HEK293T (cell line): ENCODE measurements at regions not wholly inside any gene's neighbourhood (a gene's known extent, or its start where the extent isn't known, plus 50 kb on each side); places are given as distances from the start of the nearest gene placed in this dataset.
A peak's percentile ranks its signal among the peaks of the same experiment; 100 is the strongest.
"Not testable (repeated sequence)": the region's sequence is repeated elsewhere in the genome, so short reads cannot be mapped to it uniquely, and the experiment has no call there.

ENCODE experiments used
- CTCF ChIA-PET: fragments of 350-600 bp; formaldehyde crosslinking; extraction: SDS; loops from one replicate; lab custom pipeline; 2021; ENCODE audit warnings: antibody characterized with exemption, inconsistent platforms; lab: Yijun Ruan, JAX
- POLR2A ChIA-PET: fragments of 350-600 bp; formaldehyde crosslinking; extraction: SDS; loops from one replicate; lab custom pipeline; 2020; ENCODE audit warnings: antibody characterized with exemption, inconsistent platforms; lab: Yijun Ruan, JAX
- DNase-seq: peaks from one replicate; pipeline ENCODE4 v3.0.0; 2012; ENCODE audit warnings: mixed read lengths; ENCODE audit errors: extremely low spot score
- ARNT ChIP-seq: fragments of 450-650 bp; IDR thresholded peaks from 2 replicates; pipeline ENCODE4 v1.6.1; 2017; ENCODE audit warnings: mild to moderate bottlenecking
- CTBP1 ChIP-seq: fragments of 450-650 bp; IDR thresholded peaks from 2 replicates; pipeline ENCODE4 v1.6.1; 2016; ENCODE audit warnings: borderline replicate concordance
- FOXA1 ChIP-seq: fragments of 450-650 bp; IDR thresholded peaks from 2 replicates; pipeline ENCODE4 v1.6.1; 2016; ENCODE audit warnings: mild to moderate bottlenecking
- FOXK2 ChIP-seq: fragments of 450-650 bp; IDR thresholded peaks from 2 replicates; pipeline ENCODE4 v1.6.1; 2016; ENCODE audit warnings: mild to moderate bottlenecking
- L3MBTL2 ChIP-seq: fragments of 450-650 bp; conservative IDR thresholded peaks from 2 replicates; pipeline ENCODE4 v1.6.1; 2016; ENCODE audit warnings: mild to moderate bottlenecking
- LEF1 ChIP-seq: fragments of 450-650 bp; IDR thresholded peaks from 2 replicates; pipeline ENCODE4 v1.6.1; 2017; ENCODE audit warnings: mild to moderate bottlenecking, borderline replicate concordance
- NFRKB ChIP-seq: fragments of 450-650 bp; IDR thresholded peaks from 2 replicates; pipeline ENCODE4 v1.6.1; 2016; ENCODE audit warnings: mild to moderate bottlenecking, moderate library complexity
- PKNOX1 ChIP-seq: fragments of 450-650 bp; IDR thresholded peaks from 2 replicates; pipeline ENCODE4 v1.6.1; 2016
- SP1 ChIP-seq: fragments of 450-650 bp; IDR thresholded peaks from 2 replicates; pipeline ENCODE4 v1.6.1; 2017
- SUZ12 ChIP-seq: fragments of 450-650 bp; IDR thresholded peaks from 2 replicates; pipeline ENCODE4 v1.6.1; 2016; ENCODE audit warnings: mild to moderate bottlenecking
- TARDBP ChIP-seq: fragments of 450-650 bp; IDR thresholded peaks from 2 replicates; pipeline ENCODE4 v1.6.1; 2016
- ZNF384 ChIP-seq: fragments of 450-650 bp; IDR thresholded peaks from 2 replicates; pipeline ENCODE4 v1.6.1; 2016

- no peak for DNase-seq
- CTCF ChIA-PET, result no interaction called here
- POLR2A ChIA-PET, result no interaction called here
These were observed 86.9 kb upstream of the LYSMD4 start for GRCh38 chr15:99819981-99820718.

DNA sequence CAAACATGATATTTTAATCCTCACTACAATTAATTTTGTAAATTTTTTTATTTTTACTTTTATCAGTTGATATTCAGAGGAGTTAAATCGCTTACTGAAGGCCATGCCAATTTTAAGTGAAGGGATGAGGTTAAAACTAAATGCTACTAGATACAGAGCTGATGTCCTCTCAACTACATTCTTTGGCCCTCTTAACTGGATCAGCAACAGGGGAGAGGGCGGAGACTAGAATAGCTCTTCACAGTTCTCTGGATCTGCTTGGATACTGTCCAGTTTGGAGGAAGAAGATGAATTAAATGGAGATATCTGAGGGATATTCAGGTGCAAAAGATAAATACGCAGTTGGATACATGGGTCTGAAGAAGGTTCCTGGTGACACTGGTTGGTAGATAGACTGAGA lies 85.6 kb upstream of the LYSMD4 start:
- DNase-seq, result no peak
- POLR2A ChIA-PET, result no interaction called here
- CTCF ChIA-PET, result no interaction called here
- no peak for TF ChIP-seq SUZ12
- TF ChIP-seq LEF1, result no peak
- TF ChIP-seq PKNOX1, result no peak
- no peak for TF ChIP-seq NFRKB
- no peak for TF ChIP-seq ZNF384
- TF ChIP-seq ARNT, result no peak
- no peak for TF ChIP-seq CTBP1

More at GRCh38 chr15:99819981-99820718, 86.9 kb upstream of the LYSMD4 start:
- TF ChIP-seq TARDBP (no peak), L3MBTL2 (no peak), FOXA1 (no peak), SP1 (no peak), PKNOX1 (no peak), ARNT (no peak), FOXK2 (no peak)

DNA sequence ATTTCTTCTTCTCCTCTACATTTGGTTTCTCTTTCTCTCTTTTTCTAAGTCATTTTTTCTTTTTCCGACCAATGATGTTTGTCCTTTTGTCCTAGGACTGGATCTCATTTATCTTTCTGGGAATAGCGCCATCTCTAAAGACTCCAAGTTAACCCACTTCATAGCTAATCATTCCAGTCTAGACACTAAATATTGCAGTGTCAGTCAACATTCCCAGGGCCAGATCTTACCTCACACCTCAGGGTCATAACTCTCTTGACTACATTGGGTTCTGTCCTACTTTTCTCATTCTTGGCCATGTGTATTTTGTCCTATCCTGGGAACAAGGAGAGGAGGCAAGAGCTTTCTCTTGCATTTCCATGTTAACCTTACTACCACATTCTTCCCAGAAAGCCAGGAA lies 83.6 kb upstream of the LYSMD4 start:
- DNase-seq, POLR2A ChIA-PET, CTCF ChIA-PET: not testable (repeated sequence)

- DNase-seq, POLR2A ChIA-PET, CTCF ChIA-PET: not testable (repeated sequence)
These were observed 77.4 kb upstream of the LYSMD4 start for GRCh38 chr15:99810663-99811062.

DNA sequence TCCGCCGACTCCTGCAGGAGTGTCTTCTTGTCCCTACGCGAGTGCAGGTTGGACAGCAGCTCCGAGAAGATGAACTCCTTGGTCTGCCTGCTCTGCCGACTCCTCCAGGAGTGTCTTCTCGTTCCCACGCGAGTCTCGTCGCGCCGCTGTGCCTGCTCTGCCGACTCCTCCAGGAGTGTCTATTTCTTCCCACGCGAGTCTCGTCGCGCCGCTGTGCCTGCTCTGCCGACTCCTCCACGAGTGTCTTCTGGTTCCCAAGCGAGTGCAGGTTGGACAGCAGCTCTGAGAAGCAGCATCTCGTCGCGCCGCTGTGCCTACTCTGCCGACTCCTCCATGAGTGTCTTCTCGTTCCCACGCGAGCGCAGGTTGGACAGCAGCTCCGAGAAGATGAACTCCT lies 66.6 kb upstream of the LYSMD4 start:
- POLR2A ChIA-PET, result not testable (repeated sequence)
- CTCF ChIA-PET, result interaction anchor here (0.7 kb wide), 1 partner anchor 64 kb away, joined by 3 read pairs; no protein-coding TSS in a partner anchor

DNA sequence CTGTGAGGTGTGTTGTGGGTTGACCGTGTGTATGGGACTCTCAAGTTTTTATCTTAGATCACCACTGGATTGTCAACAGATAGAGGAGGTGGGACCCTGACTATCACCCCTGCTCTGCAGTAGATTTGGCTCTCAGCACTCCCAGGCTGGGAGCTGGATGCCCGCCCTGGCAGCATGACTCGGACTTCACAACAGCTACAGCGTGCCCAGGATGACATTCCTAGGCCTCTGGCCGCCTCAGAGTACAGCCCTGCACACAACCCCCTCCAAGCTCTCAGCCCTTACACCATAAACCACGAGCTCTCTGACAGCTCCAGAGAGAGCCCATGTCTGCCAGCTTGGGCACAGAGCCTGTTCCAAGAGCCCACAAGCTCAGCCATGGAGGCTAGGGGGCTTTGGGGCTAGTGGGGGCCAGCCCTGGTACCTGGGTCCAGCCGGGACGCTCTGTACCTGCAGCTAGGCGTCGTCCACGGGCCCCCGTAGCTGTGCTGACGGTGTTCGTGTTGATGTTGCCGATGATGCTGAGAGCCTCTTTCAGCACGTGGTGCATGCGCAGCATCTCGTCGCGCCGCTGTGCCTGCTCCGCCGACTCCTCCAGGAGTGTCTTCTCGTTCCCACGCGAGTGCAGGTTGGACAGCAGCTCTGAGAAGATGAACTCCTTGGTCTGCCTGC lies 66.1 kb upstream of the LYSMD4 start:
- CTCF ChIA-PET, result interaction anchor here (0.7 kb wide), 1 partner anchor 63 kb away, joined by 3 read pairs; no protein-coding TSS in a partner anchor
- DNase-seq, POLR2A ChIA-PET: not testable (repeated sequence)

More for the DNA sequence above, 66.6 kb upstream of the LYSMD4 start:
- DNase-seq, result not testable (repeated sequence)

- DNase-seq, POLR2A ChIA-PET: not testable (repeated sequence)
- CTCF ChIA-PET, result interaction anchor here (0.6 kb wide), 1 partner anchor 106 kb away, joined by 5 read pairs; no protein-coding TSS in a partner anchor
These were observed 64.0 kb upstream of the LYSMD4 start for GRCh38 chr15:99796940-99797870.

- POLR2A ChIA-PET, result not testable (repeated sequence)
- CTCF ChIA-PET, result interaction anchor here (0.7 kb wide), 1 partner anchor 519 kb away, joined by 4 read pairs; no protein-coding TSS in a partner anchor
- DNase-seq, result peak; percentile 9
These were observed 58.9 kb upstream of the LYSMD4 start for GRCh38 chr15:99791881-99792807.

DNA sequence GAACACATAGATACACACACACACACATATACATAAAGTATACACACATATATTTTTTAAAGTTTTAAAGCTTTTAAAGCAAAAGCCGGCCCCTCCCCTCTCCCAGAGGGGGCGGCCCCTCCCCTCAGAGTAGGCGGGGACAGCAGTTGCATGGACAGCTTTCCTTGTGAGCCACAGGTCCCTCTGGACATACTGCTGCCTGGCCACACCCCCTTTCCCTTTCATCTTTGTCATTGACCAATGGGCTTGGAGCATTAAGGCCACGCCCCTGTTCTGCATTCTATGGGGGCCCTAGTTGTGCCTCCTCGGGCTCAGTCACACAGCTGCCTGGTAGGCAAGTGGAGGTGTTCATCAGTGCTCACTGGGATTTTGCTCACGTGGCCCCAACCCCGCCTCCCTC lies 57.5 kb upstream of the LYSMD4 start:
- CTCF ChIA-PET, result interaction anchor here (1.0 kb wide), 1 partner anchor 35 kb away, joined by 3 read pairs; no protein-coding TSS in a partner anchor
- POLR2A ChIA-PET, result not testable (repeated sequence)
- DNase-seq, result peak; percentile 71
